ENCODE measurements at regions not wholly inside any gene's neighbourhood (a gene's known extent, or its start where the extent isn't known, plus 50 kb on each side); places are given as distances from the start of the nearest gene placed in this dataset.
A peak's percentile ranks its signal among the peaks of the same experiment; 100 is the strongest.

DNA sequence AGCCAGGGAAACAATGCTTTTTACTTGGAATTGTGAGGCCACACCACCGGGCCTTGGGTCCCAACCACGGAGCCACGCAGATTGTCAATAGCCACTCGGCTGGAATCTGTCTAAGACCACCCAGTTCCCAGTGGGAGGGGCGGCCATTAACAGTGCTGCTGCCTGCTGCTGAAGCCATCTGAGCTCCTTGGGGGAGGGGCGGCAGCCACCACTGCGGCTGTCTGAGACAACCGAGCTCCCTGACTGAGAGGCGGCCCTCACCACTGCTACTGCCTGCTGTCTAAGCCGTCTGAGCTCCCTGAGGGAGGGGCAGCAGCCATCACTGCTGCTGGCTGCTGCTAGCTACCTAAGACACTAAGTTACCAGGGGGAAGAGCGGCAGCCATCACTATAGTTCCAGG lies 64.3 kb downstream of the DMRTA2 start:
- no peak for DNase-seq (ENCODE audit: extremely low read depth in 1 of 2, low read depth in 1 of 2)

GRCh38 chr1:50357186-50357585 lies 66.1 kb downstream of the DMRTA2 start:
- no peak for DNase-seq (ENCODE audit: extremely low read depth in 1 of 2, low read depth in 1 of 2)

DNA sequence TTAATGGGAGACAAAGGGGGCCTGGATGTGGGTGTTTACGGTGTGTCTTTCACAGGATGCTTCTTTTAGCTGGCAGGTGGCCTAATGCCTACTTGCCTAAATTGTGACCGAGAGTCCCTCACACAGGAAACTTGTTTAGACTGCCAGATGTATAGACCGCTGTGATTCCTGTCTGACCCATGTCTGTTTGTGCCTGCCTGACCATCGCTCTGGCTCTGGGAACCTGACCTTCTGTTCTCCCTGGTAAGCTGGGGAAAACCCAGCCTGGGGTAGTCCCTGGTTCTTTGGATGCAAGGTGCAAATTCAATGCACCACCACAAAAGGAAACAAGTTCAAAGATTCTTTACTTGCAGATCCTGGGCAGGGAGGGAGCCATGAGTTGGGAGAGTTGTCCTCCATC lies 68.4 kb downstream of the DMRTA2 start:
- no peak for DNase-seq (ENCODE audit: extremely low read depth in 1 of 2, low read depth in 1 of 2)

GRCh38 chr1:50352428-50352827 lies 70.8 kb downstream of the DMRTA2 start:
- DNase-seq (ENCODE audit: extremely low read depth in 1 of 2, low read depth in 1 of 2), result no peak

DNA sequence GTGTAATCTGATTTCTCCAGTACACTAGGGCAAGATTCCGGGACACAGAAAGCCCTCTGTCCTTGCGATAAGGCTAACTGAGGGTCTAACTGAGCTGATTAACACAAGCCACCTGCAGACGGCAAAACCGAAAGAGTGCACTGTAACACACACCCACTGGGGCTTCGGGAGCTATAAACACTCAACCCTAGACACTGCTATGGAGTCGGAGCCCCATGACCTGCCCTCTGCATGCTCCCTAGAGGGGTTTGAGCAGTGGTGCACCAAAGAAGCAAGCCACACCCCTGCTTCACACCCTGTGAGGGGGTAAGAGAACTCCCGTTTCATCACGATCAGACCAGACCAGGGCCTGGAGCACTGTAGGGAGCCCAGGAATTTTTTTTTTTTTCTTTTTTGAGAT lies 72.4 kb downstream of the DMRTA2 start:
- DNase-seq (ENCODE audit: extremely low read depth in 1 of 2, low read depth in 1 of 2), result no peak

DNA sequence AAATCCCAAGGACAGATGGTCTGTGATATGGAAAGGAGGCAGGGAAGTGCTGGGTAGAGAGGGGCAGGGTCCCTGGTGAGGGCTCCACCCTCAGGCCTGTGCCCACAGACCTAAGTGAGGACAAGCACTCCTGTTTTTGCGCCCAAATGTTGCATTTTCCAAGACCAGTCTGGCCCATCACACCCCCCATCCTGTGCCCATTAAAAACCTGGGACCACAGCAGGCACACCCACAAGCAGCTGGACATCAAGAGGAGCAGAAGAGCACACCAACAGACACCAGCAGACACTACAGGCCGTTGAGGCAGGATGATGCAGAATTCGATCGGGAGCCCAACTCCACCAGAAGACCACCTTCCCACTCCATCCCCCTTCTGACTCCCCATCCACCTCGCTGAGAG lies 72.8 kb downstream of the DMRTA2 start:
- no peak for DNase-seq (ENCODE audit: extremely low read depth in 1 of 2, low read depth in 1 of 2)

- no peak for DNase-seq (ENCODE audit: extremely low read depth in 1 of 2, low read depth in 1 of 2)
These were observed 74.0 kb downstream of the DMRTA2 start for GRCh38 chr1:50349242-50349565.

DNA sequence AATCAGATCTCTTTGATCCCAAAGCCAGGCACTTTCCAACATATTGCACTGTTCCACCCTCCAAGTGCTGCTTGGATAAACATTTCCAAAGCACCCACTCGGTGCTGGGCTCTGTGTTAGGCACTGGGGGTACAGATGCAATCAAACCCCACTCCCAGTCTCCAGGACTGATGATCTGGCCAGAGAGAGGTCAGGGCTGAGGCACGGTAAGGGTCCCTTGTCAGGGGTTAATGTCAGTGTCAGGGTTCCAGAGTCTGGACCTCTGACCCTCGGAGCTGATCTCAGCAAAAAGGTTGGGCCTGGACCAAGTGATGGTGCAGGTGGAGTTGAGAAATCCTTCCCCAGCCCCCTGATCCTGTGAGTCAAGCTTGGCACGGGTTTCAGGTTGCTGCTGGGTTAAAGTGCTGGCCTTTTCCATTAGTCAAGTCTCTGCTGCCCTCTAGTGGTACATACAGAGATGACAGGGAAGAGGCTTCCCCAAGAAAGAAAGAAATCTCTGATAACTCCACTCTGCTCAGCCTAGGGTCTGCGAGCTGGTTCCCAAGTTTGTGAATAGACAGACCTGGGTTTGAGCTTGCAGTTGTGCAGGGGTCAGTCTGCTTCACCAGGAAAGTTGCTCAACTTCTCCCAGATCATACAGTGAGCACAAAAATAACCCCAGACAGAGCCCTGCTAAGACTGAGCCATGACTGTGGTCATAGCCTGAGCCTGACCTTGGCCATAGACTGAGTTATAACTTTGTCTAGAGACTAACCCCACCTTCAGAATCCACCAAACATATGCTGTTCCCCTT lies 74.6 kb downstream of the DMRTA2 start:
- DNase-seq (ENCODE audit: extremely low read depth in 1 of 2, low read depth in 1 of 2), result peak in 1 of 2 donors; percentile 8

DNA sequence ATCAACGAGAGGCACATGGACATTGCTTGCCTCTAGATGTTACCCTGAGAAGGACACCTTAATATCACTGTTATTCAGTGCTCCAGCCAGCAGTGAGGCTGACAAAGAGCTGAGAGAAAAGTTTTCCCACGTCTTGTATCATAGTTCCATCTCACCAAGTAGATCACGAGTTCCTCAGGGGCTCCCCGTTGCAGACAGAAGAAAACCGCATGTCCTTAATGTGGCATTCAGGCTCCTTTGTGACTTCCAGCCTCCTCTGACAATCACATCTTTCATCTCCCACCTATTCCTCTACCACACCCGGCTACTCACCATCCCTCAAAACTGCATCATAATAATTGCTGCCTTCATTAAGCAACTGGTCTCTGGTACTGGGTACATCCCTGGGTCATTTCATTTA lies 75.3 kb downstream of the DMRTA2 start:
- DNase-seq (ENCODE audit: extremely low read depth in 1 of 2, low read depth in 1 of 2), result no peak

DNA sequence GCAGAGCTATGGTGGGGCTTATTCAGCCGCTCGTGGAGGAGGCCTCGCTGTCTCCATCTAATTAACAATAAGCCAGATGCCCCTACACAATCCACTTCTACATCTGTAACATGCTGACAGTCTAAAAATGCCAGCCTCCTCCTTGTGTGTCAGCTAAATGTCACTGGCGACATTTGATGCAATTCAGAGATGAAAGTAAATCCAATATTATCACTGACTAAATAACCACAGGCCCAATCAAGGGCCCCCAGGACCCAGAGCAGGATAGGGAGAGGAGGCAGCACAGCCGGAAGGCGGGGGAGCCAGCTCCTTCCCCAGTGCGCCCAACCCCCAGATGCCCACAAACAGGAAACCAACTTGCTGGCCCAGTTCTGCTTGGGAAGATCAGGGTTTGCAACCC lies 76.6 kb downstream of the DMRTA2 start:
- DNase-seq (ENCODE audit: extremely low read depth in 1 of 2, low read depth in 1 of 2), result no peak

GRCh38 chr1:50343323-50343722 lies 79.9 kb downstream of the DMRTA2 start:
- DNase-seq (ENCODE audit: extremely low read depth in 1 of 2, low read depth in 1 of 2), result no peak

- DNase-seq (ENCODE audit: extremely low read depth in 1 of 2, low read depth in 1 of 2), result no peak
These were observed 80.7 kb downstream of the DMRTA2 start for GRCh38 chr1:50342525-50342924.

DNA sequence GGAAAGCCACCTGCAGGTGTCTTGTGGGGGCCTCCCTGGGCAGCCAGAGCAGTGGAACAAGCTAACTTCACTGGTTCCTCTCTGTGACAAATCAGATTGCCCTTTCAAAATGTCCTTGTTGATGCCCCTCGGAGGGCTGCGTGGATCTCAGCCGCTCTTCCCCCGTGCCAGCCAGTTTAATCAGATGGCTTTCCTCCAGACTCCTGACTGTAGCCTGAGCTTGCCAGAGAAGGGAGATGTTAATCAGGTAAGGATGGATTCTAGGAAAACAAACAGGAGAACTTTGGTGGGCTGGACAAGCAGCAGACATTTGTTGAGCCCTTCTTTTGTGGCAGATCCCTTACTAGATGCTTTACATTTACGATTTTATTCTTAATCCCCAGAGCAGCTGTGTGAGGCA lies 88.2 kb downstream of the DMRTA2 start:
- DNase-seq (ENCODE audit: extremely low read depth in 1 of 2, low read depth in 1 of 2), result no peak

DNA sequence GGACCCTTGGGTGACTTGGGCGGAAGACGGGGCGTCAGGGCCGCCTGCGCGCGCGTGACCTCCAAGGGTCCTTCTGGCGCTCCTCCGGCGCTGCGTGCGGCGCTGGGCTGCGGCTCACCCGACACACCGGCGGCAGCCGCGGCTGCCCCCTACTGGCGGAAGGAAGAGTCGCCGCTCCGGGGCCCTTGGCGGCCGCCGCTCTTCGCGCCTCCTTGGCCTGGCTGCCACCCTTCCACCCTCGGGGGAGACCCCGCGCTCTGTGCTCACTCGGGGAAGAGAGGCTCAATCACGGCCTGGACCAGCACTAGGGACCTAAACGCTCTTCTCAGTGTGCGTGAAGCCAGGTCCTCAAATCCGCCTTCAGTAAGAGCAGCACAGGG lies 89.7 kb downstream of the DMRTA2 start:
- DNase-seq (ENCODE audit: extremely low read depth in 1 of 2, low read depth in 1 of 2), result no peak

GRCh38 chr1:50332941-50333594 lies 90.2 kb downstream of the DMRTA2 start:
- no peak for DNase-seq (ENCODE audit: extremely low read depth in 1 of 2, low read depth in 1 of 2)

DNA sequence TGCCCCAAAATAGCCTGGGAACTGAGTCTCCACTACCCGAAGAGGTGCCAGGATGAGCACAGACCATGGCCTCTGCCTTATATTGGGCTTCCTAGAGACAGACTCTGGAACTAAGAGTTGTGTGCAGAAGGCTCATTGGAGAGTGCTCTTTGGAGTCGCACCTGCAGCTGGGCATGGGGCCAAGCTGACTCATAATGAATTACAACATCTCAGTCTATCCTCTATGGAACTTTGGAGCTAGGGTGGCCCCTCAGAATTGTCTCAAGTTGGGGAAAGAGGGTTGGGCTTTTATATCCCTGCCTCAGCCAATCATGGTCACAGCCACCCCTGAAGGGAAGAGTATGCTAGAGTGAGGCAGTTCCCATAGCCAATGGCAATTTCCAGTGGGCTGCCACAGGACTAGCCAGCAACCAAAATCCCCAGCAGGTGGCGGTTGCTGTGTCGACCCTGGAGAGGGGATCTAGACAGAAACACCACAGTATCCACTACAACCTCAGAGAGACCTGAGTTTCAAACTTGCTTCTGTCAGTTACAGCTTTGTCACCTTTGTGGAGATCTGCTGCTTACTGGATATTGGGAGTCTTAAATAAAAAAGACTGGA lies 93.8 kb downstream of the DMRTA2 start:
- DNase-seq (ENCODE audit: extremely low read depth in 1 of 2, low read depth in 1 of 2), result no peak

- no peak for DNase-seq (ENCODE audit: extremely low read depth in 1 of 2, low read depth in 1 of 2)
These were observed 94.7 kb downstream of the DMRTA2 start for GRCh38 chr1:50328552-50328951.

GRCh38 chr1:50326026-50326425 lies 97.2 kb downstream of the DMRTA2 start:
- no peak for DNase-seq (ENCODE audit: extremely low read depth in 1 of 2, low read depth in 1 of 2)

- DNase-seq (ENCODE audit: extremely low read depth in 1 of 2, low read depth in 1 of 2), result no peak
These were observed 100.7 kb downstream of the DMRTA2 start for GRCh38 chr1:50322579-50322978.

- no peak for DNase-seq (ENCODE audit: extremely low read depth in 1 of 2, low read depth in 1 of 2)
These were observed 104.8 kb downstream of the DMRTA2 start for GRCh38 chr1:50318428-50318827.

GRCh38 chr1:50308878-50309277 lies 114.4 kb downstream of the DMRTA2 start:
- DNase-seq (ENCODE audit: extremely low read depth in 1 of 2, low read depth in 1 of 2), result no peak

DNA sequence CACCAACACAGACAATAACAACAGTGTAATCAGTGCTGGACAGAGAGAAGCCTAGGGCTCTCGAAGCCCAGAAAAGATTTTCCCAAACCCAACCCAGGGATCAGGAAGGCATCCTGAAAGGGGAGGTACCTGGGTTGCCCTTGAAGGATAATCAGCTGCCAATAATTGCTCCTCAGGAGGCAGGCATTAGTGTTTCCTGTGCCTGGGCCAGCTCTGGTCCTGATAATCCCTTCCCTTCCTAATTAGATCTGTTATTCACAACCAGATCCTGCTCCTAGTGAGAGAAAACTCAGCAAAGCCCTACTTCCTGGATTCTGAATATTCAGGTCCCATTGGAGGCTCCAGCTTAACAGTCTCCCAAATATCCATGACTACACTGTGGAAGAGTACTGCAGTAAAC lies 117.4 kb downstream of the DMRTA2 start:
- DNase-seq (ENCODE audit: extremely low read depth in 1 of 2, low read depth in 1 of 2), result no peak
